ENCODE measurements at regions not wholly inside any gene's neighbourhood (a gene's known extent, or its start where the extent isn't known, plus 50 kb on each side); places are given as distances from the start of the nearest gene placed in this dataset.

- 83% methylated on average over 10 of the region's 10 CpGs for WGBS (ENCODE audit: low lambda C conversion rate, missing lambda C conversion rate)
- H3K4me3 ChIP-seq = no peak overlapping the region
Observed at GRCh38 chr1:24999426-24999825, 69.3 kb upstream of the RUNX3 start.

DNA sequence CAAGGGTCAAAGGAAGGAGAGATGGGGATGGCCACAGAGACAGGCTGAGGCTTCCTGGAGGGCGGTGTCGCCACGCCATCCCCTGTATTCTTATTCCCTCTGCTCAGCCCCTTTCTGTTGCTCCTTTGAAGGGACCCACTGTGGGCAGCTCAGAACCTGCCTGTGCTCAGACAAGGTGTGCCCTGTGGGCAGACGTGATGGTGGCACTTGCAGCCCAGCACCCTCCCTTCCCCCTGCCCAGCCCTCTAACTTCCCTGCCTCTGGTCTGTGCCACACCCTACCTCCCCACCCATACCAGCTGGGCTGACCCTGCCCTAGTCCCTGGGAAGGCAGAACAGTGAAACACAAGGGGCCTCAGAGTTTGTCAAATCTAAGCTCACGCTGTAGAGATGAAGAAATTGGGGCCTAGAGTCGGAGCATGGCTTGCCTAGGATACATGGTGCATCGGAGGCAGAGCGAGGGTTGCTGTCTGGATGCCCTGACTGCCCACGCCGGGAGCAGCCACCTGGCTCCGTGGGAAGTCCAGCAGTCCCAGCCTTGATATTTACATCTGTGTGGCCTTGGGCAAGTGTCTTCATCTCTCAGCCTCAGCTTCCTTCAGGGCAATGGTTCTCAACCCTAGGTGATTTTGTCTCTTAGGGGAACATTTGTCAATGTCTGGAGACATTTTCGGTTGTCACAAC is 68.6 kb upstream of the RUNX3 start:
- TF ChIP-seq, protein P1, sequence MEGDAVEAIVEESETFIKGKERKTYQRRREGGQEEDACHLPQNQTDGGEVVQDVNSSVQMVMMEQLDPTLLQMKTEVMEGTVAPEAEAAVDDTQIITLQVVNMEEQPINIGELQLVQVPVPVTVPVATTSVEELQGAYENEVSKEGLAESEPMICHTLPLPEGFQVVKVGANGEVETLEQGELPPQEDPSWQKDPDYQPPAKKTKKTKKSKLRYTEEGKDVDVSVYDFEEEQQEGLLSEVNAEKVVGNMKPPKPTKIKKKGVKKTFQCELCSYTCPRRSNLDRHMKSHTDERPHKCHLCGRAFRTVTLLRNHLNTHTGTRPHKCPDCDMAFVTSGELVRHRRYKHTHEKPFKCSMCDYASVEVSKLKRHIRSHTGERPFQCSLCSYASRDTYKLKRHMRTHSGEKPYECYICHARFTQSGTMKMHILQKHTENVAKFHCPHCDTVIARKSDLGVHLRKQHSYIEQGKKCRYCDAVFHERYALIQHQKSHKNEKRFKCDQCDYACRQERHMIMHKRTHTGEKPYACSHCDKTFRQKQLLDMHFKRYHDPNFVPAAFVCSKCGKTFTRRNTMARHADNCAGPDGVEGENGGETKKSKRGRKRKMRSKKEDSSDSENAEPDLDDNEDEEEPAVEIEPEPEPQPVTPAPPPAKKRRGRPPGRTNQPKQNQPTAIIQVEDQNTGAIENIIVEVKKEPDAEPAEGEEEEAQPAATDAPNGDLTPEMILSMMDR (IDR thresholded peaks at IDR 0.05; ENCODE audit: poor library complexity) = no peak
- TF ChIP-seq EZH2 (IDR thresholded peaks at IDR 0.05; ENCODE audit: borderline replicate concordance) (no peak), EZH2phosphoT487 (IDR thresholded peaks at IDR 0.05; ENCODE audit: low read depth, severe bottlenecking, unreplicated experiment) (no peak)
- H3K27me3 ChIP-seq = no peaks in the 10 kb centered on the region
- H3K27ac ChIP-seq = no peak overlapping the region
- H3K4me3 ChIP-seq = no peak overlapping the region
- no peaks in the 10 kb centered on the region for H3K36me3 ChIP-seq (replicated peaks; ENCODE audit: insufficient read depth, low read depth)
- H4K20me1 ChIP-seq (ENCODE audit: insufficient read depth, poor library complexity, severe bottlenecking) = no peaks in the 10 kb centered on the region
- no peak overlapping the region for H2AFZ ChIP-seq
- H3K4me2 ChIP-seq = no peak overlapping the region
- 86% methylated on average over 12 of the region's 12 CpGs for WGBS (ENCODE audit: low lambda C conversion rate, missing lambda C conversion rate)
- no peaks in the 10 kb centered on the region for H3K9me3 ChIP-seq (ENCODE audit: low read depth)
- H3K79me2 ChIP-seq = no peaks in the 10 kb centered on the region
- no peak for DNase-seq (ENCODE audit: low spot score)
- H3K4me1 ChIP-seq (ENCODE audit: insufficient read depth) = no peaks in the 10 kb centered on the region
- H3K9me2 ChIP-seq (replicated peaks; ENCODE audit: insufficient read depth) = no peaks in the 10 kb centered on the region

More at GRCh38 chr1:24999426-24999825, 69.3 kb upstream of the RUNX3 start:
- Histone ChIP-seq H2AFZ (no peak overlapping the region), H3K9me3 (ENCODE audit: low read depth) (no peaks in the 10 kb centered on the region), H3K9me2 (replicated peaks; ENCODE audit: insufficient read depth) (no peaks in the 10 kb centered on the region), H3K79me2 (no peaks in the 10 kb centered on the region), H3K27ac (no peak overlapping the region), H3K36me3 (replicated peaks; ENCODE audit: insufficient read depth, low read depth) (no peaks in the 10 kb centered on the region), H4K20me1 (ENCODE audit: insufficient read depth, poor library complexity, severe bottlenecking) (no peaks in the 10 kb centered on the region), H3K4me1 (ENCODE audit: insufficient read depth) (no peaks in the 10 kb centered on the region), H3K27me3 (no peaks in the 10 kb centered on the region), H3K4me2 (no peak overlapping the region)
- TF ChIP-seq, protein P1 (IDR thresholded peaks at IDR 0.05; ENCODE audit: poor library complexity) = no peak
- no peak for TF ChIP-seq EZH2phosphoT487 (IDR thresholded peaks at IDR 0.05; ENCODE audit: low read depth, severe bottlenecking, unreplicated experiment)
- TF ChIP-seq EZH2 (IDR thresholded peaks at IDR 0.05; ENCODE audit: borderline replicate concordance) = no peak
- no peak for DNase-seq (ENCODE audit: low spot score)

DNA sequence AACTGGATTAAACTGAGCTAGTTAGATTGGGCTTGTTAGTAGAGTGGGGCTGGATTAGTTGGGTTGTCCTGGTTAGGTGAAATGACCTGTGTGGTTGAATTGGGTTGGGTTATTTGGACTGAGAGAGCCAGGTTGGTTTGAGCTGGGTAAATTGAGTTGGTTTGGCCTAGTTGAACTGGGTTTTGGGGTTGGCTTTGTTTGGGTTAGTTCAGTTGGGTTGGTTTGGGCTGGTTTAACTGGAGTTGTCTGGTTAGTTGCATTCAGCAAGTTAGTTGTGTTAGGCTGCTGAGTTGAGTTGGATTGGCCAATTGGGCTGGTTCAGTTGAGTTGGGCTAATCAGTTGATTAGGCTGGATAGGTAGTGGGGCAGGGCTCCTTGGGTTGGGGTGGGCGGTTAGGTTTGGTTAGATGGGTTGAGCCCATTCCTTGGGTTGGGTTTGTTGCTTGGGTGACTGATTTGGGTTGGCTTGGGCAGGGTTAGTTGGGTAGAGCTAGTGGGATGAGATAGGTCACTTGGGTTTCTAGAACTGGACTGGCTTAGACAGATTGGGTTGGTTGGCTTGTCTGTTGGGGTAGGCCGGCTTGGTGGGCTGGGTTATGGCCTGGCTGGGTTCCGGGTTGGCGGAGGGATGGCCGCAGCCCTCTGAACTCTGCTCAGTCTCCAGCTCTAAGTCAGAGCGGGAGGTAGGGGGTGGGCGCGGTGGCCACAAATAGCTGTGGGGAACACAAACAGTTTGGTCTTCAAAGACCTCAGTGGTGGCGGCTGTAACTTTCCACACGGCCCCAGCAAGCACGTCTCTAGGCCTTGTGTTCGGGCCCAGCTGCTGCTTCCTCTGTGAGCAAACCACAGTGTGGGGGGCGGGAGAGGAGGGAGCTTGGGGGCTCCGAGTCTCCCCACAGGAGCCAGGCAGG is 67.2 kb upstream of the RUNX3 start:
- H3K9me3 ChIP-seq (ENCODE audit: low read depth) = no peaks in the 10 kb centered on the region
- no peak overlapping the region for H3K4me3 ChIP-seq
- no peak overlapping the region for H3K4me2 ChIP-seq
- no peak overlapping the region for H3K27ac ChIP-seq
- no peaks in the 10 kb centered on the region for H4K20me1 ChIP-seq (ENCODE audit: insufficient read depth, poor library complexity, severe bottlenecking)
- no peak for DNase-seq (ENCODE audit: low spot score)
- H3K79me2 ChIP-seq = no peaks in the 10 kb centered on the region
- H3K27me3 ChIP-seq = no peaks in the 10 kb centered on the region
- WGBS (ENCODE audit: low lambda C conversion rate, missing lambda C conversion rate) = 86% methylated on average over 14 of the region's 14 CpGs
- no peaks in the 10 kb centered on the region for H3K36me3 ChIP-seq (replicated peaks; ENCODE audit: insufficient read depth, low read depth)
- TF ChIP-seq, protein P1 (IDR thresholded peaks at IDR 0.05; ENCODE audit: poor library complexity) = no peak
- no peak for TF ChIP-seq EZH2 (IDR thresholded peaks at IDR 0.05; ENCODE audit: borderline replicate concordance)
- H2AFZ ChIP-seq = no peak overlapping the region
- no peaks in the 10 kb centered on the region for H3K4me1 ChIP-seq (ENCODE audit: insufficient read depth)
- no peaks in the 10 kb centered on the region for H3K9me2 ChIP-seq (replicated peaks; ENCODE audit: insufficient read depth)
